ENCODE measurements at regions not wholly inside any gene's neighbourhood (a gene's known extent, or its start where the extent isn't known, plus 50 kb on each side); places are given as distances from the start of the nearest gene placed in this dataset.

DNA sequence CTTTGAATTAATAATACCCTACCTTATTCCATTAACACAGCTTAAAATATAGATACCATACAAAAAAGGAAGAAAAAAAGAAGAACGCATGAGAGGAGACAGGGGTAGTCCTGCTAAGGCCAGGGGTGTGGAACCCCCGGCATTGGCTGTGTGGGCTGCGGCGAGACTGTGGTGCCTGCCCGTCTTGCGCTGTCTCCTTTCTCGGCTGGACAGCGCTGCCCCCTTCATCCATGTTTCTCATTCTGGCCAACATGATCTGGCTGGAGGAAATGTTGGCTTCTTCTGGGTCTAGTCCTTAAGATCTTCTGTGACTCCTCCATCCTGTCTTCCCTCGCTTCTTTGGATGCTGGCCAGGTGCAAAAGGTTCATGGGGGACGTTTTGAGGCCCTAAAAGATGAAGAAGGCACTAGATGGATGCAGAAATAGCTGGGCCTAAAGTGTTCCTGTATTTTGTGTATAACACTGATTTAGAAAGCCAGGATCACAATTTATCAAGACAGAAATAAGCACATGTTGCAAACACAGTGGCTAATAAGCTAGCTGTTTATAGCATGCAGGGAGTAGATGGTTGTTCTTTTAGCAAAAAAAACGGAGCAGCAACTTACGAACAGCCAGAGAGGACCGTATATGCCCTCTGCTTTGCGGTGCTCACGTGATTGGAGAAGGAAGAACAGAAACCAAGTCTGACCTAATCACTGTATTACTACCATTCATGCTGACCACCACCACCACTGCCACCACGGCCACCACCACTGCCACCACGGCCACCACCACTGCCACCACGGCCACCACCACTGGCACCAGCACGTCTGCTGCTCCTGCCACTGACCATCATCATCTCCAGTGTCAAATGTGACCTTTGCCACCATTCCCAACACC lies 71.7 kb upstream of the ASB18 start:
- DNase-seq (ENCODE audit: low read depth): no peak
- TF ChIP-seq CTCF (conservative IDR thresholded peaks at IDR 0.05; ENCODE audit: low read depth, low read length): no peak
- no peak overlapping the region for H3K4me3 ChIP-seq (ENCODE audit: low read depth, low read length)

GRCh38 chr2:236336575-236337464 lies 72.6 kb upstream of the ASB18 start:
- DNase-seq (ENCODE audit: low read depth): no peak
- H3K4me3 ChIP-seq (ENCODE audit: low read depth, low read length): no peak overlapping the region
- no peak for TF ChIP-seq CTCF (conservative IDR thresholded peaks at IDR 0.05; ENCODE audit: low read depth, low read length)

- no peak for DNase-seq (ENCODE audit: low read depth)
- no peak overlapping the region for H3K4me3 ChIP-seq (ENCODE audit: low read depth, low read length)
- no peak for TF ChIP-seq CTCF (conservative IDR thresholded peaks at IDR 0.05; ENCODE audit: low read depth, low read length)
These were observed 73.5 kb upstream of the ASB18 start for GRCh38 chr2:236337465-236338325.

DNA sequence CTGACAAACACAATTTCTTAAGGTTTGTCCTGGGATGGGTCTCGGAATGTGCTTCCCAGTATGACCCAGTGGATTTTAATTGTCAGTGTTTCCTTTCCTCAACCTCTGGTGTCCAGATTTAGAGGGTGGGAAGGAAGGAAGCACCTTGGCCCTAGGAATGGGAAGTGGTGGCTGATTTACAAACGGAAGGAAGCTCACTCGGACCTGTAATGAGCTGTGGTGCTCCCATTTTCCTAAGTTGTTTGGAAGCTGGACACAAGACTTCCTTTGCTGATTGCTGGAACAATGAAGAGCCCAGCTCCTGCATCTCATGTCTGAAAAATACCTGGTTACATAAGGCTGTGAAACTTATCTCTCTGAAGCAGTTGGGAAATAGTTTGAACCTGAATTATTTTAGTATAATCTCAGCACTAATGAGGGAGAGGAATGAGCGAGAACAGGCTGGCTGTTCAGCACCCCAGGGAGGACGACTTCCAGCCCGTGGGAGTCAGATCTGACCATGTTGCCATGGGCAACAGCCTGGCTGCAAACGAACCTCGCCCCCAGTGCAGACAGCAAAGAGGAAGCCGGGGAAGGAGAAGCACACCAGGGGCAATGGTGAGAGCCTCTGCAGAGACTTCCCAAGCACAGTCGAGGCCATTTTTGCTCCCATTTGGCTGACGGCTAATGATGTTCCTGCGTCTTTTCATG lies 74.4 kb upstream of the ASB18 start:
- no peak for DNase-seq (ENCODE audit: low read depth)
- no peak for TF ChIP-seq CTCF (conservative IDR thresholded peaks at IDR 0.05; ENCODE audit: low read depth, low read length)

DNA sequence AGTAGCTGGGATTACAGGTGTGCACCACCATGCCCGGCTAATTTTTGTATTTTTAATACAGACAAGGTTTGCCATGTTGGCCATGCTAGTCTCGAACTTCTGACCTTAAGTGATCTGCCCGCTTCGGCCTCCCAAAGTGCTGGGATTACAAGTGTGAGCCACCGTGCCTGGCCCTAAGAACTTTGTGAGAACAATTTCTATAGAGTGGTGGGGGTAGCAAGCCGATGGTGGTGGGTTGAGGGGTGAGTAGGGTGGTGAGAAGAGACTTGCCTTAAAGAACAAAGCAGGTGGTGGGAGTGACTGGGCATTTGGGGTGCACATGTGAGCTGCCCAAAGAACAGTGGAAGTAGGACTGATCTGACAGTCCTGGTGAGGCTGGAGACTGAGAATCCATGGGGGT lies 76.0 kb upstream of the ASB18 start:
- no peak for DNase-seq (ENCODE audit: low read depth)
- no peak overlapping the region for H3K4me3 ChIP-seq (ENCODE audit: low read depth, low read length)
- no peak for TF ChIP-seq CTCF (conservative IDR thresholded peaks at IDR 0.05; ENCODE audit: low read depth, low read length)

More for the DNA sequence above, 74.4 kb upstream of the ASB18 start:
- no peak overlapping the region for H3K4me3 ChIP-seq (ENCODE audit: low read depth, low read length)

DNA sequence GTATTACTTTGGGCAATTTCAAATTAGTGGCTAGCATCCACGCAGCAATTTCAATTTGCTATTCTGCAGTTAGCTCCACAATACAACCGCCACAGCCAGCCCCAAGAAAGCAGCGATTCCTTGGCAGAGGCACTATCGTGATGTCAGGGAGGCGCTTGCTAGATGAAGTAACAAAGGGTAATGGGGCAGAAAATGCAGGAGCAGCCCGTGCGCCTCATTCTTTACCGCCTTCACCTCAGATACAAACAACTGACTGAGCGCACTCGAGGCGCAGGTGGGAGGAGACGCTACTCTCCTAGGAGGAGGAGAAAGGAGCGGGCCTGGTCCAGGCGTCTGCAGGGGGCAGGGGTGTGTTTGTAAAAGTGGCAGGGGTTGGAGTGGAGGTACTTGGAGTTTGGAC lies 76.9 kb upstream of the ASB18 start:
- no peak overlapping the region for H3K4me3 ChIP-seq (ENCODE audit: low read depth, low read length)
- TF ChIP-seq CTCF (conservative IDR thresholded peaks at IDR 0.05; ENCODE audit: low read depth, low read length): no peak
- no peak for DNase-seq (ENCODE audit: low read depth)

All from epithelial cell of proximal tubule (primary cell).